ENCODE measurements at regions not wholly inside any gene's neighbourhood (a gene's known extent, or its start where the extent isn't known, plus 50 kb on each side); places are given as distances from the start of the nearest gene placed in this dataset.

GRCh38 chr2:240287011-240287410, 146.6 kb upstream of the OTOS start:
- TF ChIP-seq CTCF (IDR thresholded peaks at IDR 0.05): no peak
- Histone ChIP-seq H3K27ac (no peak overlapping the region), H3K4me1 (no peaks in the 10 kb centered on the region), H3K4me3 (no peak overlapping the region), H3K36me3 (no peaks in the 10 kb centered on the region), H3K27me3 (no peaks in the 10 kb centered on the region), H3K9me3 (no peaks in the 10 kb centered on the region)
- FAIRE-seq (no peak), ATAC-seq (no peak), DNase-seq (no peak)
- intact Hi-C loops (cut with DNase I): no loop called here
- 78 to 87% methylated on average over 14 of the region's 14 CpGs for WGBS, 2 donors

- Histone ChIP-seq H3K27me3 (no peaks in the 10 kb centered on the region), H3K36me3 (no peaks in the 10 kb centered on the region), H3K4me1 (no peaks in the 10 kb centered on the region), H3K4me3 (no peak overlapping the region), H3K9me3 (no peaks in the 10 kb centered on the region), H3K27ac (no peak overlapping the region)
- FAIRE-seq: no peak
- no peak for DNase-seq
- TF ChIP-seq CTCF (IDR thresholded peaks at IDR 0.05): no peak
- intact Hi-C loops (cut with DNase I): no loop called here
- 84 to 88% methylated on average over 11 of the region's 11 CpGs for WGBS, 2 donors
- no peak for ATAC-seq
Measured at GRCh38 chr2:240287496-240288086, 147.1 kb upstream of the OTOS start.

GRCh38 chr2:240288087-240288521, 147.4 kb upstream of the GPC1 start:
- Histone ChIP-seq H3K4me3 (no peak overlapping the region), H3K9me3 (no peaks in the 10 kb centered on the region), H3K27ac (no peak overlapping the region), H3K27me3 (no peaks in the 10 kb centered on the region), H3K4me1 (no peaks in the 10 kb centered on the region), H3K36me3 (no peaks in the 10 kb centered on the region)
- intact Hi-C loops (cut with DNase I): no loop called here
- no peak for FAIRE-seq
- DNase-seq: peak in 1 of 6 donors; percentile 34
- no peak for TF ChIP-seq CTCF (IDR thresholded peaks at IDR 0.05)
- no peak for ATAC-seq
- WGBS, 2 donors: 77 to 86% methylated on average over 7 of the region's 7 CpGs

GRCh38 chr2:240289701-240290431, 145.6 kb upstream of the GPC1 start:
- H3K36me3 ChIP-seq: no peaks in the 10 kb centered on the region
- TF ChIP-seq CTCF (IDR thresholded peaks at IDR 0.05): no peak
- DNase-seq (peak in 1 of 6 donors; percentile 63), FAIRE-seq (no peak), ATAC-seq (no peak)
- intact Hi-C loops (cut with DNase I): no loop called here
- no peak overlapping the region for H3K4me3 ChIP-seq
- H3K27me3 ChIP-seq: no peaks in the 10 kb centered on the region
- H3K4me1 ChIP-seq: no peaks in the 10 kb centered on the region
- no peak overlapping the region for H3K27ac ChIP-seq
- H3K9me3 ChIP-seq: no peaks in the 10 kb centered on the region
- WGBS, 2 donors: 86% methylated on average over 24 to 30 of the region's 30 CpGs

Data from pancreas (tissue), 10 donors.